T-helper 1 cell treated with Interleukin-12 subunit alpha and Interleukin-12 subunit beta and Interleukin-4 antibody, amounts not matched to agents 30 ng/mL and 1 ng/mL, for 36 hours (primary cell): ENCODE measurements at regions not wholly inside any gene's neighbourhood (a gene's known extent, or its start where the extent isn't known, plus 50 kb on each side); places are given as distances from the start of the nearest gene placed in this dataset.

Source experiments
- intact Hi-C: fragments of 100-400 bp; cut with micrococcal nuclease; formaldehyde crosslinking; loops from one replicate; pipeline ENCODE4 v1.15.1; 2024

DNA sequence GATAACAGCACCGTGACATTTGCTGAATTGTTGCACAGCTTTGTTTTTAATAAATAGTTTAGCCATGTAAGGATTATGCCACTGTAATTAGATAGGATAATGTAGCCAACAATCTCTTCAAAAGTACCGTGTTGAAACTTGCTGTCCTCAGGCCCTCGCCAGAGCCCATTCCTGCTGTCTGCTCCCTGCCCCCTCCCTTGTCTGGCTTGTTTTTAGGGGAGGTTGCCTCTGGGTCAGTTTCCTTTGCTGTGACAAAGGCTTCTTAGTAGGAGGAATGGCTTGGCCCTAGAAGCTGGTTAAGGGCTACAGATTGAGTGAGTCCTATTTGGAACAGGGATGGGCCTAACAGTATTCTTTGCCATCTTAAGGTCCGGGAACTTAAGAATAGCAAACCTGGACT, 107.9 kb downstream of the LMO4 start:
- intact Hi-C loops: no loop called here

DNA sequence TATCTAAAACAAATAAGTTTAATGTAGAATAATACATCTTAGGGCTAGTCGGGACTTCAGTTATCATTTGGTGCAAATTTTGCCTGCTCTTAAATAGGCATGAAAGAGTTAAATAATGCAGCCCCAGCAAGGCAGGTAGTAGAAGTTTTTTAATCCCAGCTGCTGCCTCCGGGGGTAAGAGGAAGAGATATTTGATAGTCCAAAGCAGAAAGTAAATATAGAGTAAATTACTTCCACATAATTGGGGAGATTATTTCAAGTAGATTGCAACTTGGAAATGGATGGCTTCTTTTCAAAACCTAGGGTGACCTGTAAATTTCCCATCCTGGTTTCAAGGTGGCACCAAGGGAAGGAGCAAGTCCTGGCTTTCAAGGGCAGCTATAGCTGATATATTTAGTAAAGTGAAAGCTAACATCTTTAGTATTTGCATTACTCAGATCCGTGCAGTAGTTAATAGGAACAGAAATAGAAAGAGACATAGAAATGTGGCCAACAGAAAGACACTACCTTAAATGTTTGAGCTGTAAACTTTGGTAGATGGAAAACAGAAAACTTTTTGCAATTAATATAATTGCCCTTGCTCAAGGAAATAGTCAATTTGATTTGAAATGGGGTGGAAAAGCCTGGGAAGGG, 109.1 kb downstream of the LMO4 start:
- intact Hi-C loops: no loop called here

DNA sequence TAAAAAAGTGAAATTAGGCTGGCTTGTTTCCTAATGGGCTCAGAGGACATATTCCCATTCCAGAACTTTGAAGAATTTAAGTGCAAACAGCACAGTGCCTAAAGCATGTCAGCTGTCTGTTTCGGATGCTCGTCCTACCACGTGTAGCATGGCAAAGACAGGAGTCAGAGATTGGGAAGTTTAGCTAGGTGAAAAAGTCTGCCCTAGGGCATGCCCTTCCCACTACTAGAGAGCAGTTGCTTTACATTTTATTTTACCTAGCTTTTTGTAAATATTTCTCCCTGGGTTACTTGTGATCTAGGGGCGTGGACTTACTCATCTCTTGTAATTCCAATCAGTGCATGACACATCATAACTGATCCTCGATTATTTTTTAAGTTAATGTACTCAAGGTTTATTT, 111.1 kb downstream of the LMO4 start:
- intact Hi-C loops: no loop called here

DNA sequence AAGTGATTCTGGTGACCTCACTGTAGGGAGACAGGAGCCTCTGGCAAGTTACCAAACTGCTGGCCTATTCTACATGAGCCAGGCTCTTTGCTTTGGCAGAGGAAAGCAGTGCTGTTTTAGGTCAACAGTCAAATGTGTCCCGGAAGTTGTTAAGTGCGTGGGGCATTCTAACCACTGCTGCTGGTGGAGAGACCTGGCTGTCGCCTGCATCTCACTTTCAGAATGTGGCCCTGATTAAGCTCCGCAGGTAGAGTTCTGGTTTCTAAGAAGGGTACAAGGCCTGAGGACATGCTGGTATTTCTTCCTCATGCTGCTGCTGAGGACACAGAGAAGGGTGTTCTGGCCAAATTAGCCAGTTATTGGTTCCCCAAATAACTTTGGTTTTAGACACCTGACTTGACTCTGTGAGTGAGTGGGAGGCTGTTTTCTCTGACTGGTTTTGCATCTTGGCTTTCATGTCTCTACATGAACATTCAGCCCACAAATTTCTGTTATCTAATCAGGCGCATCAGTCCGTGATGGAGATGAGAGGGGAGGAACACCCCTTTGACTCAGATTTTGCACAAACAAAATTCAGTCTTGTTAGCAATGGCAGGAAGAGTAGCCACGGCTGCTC, 120.8 kb downstream of the LMO4 start:
- intact Hi-C loops: no loop called here

DNA sequence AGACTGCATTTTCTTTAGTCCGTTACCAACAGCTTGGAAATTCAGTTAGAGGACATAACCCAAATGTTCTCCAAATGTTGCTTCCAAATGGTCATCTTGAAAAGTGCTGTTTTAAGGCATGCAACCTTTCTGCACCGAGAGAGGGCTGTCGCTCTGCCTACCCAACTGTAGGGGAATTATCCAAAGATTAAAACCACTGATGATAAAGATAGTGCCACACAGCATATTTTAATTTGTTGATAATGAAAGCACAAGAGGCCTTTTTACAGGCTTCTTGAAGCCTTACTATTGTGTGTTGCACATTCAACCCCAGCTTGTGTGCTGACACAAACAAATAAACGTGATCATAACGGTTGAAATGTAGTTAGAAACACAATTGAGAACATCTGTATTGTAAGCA, 121.5 kb downstream of the LMO4 start:
- intact Hi-C loops: no loop called here

DNA sequence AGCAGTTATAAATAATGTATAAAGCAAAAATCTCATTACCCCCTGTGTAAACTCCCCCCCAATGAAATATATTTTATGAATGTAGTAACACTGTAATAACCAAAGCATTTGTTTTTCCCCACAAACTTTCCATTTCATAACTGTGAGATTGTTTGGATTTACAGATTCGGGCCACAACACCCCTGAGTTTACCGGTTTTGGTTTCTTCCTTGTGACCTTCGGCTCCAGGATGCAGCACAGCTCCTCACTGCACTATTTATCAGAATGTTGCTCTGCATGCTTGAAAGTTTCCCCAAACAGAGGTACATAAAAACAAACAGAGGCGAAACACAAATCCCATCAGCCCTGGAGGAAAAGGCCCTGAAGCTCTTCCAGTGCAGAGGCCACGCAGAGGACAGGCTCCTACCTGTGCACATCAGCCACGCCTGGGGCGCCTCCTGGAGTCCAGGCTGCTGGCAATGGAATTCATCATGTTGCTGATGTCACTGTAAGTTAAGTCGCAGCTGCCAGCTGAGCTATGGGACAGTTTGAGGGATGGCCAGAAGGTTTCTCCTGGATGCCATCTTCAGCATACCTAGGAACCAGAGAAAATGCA, 122.0 kb downstream of the LMO4 start:
- intact Hi-C loops: loop anchor here (1.0 kb wide), 1 partner anchor 124 kb away; no protein-coding TSS in a partner anchor

DNA sequence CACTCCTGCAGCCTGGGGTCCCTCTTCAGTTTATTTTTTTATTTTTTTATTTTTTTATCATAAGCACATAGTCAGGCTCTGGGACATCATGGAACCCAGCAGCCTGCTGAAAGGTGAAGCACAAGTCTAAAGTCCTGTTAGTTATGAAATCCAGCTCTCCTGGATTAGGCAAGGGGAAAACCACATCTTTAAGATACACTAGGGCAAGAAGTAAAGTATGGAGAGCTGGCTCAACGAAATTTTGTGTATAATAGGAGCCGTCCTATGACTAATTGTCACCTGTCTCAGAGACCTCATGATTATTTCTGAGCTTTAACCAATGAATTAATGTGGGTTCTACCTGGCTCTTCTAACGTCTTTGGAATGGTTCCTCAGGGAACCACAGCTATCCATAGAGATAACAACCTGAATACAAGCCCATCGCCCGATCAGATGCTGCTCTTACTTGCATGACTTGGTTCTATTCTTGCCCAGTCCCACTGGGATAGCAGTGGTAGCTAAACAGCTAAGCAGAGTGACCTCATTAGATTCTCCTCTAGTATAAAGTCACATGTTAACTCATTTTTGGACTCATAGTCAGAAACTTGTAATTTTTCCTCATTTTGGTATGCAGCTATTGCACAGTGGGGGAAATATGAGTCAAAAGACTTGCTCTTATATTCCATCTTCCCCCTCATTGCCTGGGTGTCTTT, 122.7 kb downstream of the LMO4 start:
- intact Hi-C loops: loop anchor here (1.0 kb wide), 1 partner anchor 125 kb away; no protein-coding TSS in a partner anchor

DNA sequence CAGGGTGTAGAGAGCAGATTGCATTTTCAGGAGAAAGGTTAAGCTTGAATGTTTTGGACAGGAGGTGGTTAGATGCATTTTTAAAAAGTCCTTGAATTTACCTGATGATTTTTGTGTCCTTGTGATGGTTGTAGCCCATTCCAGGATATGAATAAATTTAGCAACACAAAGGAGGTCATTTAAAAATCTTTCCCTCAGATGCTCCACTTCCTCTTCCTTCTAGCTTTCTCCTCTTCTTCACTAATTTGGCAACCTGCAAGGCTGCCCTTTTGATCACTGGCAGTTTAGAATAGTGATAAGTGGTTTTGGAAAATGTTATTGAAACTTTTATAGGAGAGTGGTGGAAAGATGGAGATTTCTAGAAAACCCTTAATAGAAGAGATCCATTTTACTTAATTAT, 124.0 kb downstream of the LMO4 start:
- intact Hi-C loops: no loop called here

DNA sequence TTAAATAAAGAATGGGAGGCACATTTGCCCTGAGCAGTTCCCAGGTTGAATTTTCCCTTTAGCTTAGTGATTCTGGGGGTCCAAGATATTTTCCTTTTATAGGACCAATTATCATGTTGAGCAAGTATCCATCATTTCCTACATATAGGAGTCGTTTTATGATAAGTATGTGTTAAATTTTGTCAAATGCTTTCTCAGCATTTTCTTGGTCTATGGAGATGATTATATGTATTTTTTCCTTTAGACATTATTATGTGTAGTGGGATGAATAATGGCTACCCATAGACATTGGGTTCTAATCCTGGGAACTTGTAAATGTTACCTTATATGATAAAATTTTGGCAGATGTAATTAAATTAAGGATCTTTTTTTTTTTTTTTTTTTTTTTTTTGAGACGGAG, 128.7 kb downstream of the LMO4 start:
- intact Hi-C loops: no loop called here

DNA sequence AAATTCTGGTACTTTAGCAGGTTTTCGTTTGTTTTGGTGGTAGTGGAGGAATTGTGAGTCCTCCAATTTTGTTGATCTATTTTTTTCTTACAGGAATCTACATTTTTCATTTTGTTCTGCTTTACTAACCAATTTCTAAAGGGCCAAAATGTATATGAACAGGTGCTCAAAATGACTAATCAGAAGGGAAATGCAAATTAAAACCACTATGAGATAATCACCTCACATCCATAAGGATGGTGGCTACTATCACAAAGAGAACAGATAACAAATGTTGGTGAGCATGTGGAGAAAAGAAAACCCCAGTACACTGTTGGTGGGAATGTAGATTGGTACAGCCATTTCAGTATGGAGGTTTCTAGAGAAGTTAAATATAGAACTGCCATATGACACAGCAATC, 134.2 kb downstream of the LMO4 start:
- intact Hi-C loops: no loop called here

DNA sequence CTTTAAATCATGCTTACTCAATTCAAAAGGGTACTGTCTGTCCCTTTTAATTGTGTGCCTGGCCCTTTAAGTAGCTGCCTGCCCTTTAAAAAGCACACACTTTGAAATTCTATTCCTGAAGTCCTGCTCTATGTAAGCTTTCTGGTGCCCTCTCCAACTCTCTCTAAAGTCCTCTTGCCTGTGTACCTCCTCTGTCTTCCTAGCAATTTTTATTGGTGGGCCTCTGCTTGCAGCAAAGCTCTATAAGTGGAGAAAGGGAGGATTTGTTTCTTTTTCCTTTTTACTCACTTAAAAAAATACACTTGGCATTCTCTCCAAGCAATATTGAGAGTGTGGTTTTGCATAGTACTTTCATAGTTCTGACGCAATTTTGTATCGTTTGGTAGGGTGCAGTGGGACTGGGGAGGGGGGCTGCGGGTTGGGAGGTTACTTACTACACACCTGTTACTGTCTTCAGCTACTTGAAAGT, 135.4 kb downstream of the LMO4 start:
- intact Hi-C loops: no loop called here

DNA sequence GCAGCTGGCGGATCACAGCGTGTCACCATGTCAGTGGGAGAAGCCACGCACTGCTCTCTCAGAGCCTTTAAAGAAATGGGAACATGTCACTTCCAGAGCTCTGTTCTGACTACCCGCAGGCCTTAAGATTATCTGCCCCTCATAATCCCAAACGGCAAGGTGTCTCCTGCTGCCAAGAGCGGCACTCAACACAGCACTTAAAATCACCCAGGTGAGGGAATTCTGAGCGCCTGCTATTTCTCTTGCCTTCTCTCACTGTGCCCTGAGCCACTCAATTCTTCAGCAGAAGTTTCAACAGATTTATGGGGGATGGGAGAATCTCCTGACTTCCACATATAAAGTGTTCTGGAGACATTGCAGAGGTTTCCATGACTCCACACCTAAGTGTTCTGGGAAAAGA, 137.9 kb downstream of the LMO4 start:
- intact Hi-C loops: no loop called here

DNA sequence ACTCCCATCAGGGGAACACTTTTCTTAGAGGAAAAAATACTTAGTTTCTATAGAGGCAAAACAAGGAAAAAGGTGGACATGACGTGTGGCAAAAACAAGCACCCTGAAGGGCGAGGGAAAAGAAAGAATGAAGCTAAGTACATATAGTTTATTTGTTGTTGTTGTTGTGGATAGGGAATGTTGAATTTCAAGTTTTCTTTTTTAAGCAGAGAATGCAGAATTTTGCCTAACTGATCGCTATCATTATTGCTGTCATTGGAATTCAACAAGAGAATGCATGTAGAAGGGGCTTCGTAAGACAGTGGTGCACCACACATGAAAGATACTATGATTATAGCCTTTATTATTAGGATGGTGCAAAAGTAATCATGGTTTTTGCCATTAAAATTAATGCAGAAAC, 144.0 kb downstream of the LMO4 start:
- intact Hi-C loops: no loop called here

DNA sequence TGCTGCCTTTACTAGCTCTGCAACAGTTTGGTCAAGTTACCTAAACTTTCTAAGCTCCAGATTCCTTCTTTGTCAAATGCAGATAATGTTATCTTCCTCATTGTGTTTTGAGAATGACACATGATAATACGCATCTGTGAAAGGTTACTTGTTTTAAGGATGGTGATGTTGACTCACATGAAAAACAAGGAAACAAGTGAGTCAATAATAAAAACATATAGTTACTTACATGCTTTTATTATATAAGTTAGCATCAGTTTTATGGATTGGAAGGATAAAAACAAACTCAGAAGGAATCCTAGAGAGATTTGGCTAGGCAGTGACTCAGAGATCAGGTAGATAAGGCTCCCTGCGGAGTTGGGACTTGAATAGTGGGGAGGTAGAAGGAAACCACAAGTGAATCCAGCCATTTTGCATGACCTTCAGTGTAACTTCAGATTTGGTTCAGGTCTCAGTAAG, 144.6 kb downstream of the LMO4 start:
- intact Hi-C loops: no loop called here

DNA sequence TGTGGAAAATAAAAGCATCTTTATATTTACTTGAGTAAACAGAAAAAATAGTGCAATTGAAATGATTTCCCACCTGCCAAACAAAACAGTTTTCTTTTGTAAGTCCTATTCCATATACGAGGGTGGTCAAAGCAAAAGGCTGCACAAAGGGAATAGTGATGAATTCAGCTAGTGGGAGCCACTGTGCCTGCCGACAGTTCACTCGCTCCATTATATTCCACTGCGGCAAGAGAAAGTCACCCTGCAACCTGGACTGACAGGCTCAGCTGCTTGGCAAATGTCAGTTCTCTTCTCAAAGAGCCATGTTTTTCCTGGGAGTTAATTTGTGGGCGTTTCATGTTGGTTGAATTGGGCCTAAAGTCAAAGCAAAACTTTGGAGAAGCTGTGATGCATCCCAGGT, 145.4 kb downstream of the LMO4 start:
- intact Hi-C loops: no loop called here

DNA sequence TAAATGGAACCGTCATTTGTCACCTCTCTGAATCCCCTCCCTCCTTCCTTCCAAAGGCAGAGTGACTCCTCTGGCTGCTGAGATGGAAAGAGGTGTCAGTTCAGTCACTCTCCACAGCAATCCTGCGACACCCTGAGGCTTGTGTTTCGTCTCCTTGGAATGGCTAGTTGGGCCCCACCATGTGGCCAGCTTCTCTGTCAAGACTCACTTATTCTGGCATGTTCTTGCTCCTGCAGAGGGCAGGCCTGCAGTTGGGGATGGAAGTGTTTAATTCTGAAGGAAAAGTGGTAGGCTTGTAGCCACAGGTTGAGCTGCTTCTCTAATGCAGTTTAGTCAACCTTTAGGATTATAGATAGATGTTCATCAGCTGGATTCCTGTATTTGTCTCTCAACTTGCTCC, 149.6 kb downstream of the LMO4 start:
- intact Hi-C loops: no loop called here

DNA sequence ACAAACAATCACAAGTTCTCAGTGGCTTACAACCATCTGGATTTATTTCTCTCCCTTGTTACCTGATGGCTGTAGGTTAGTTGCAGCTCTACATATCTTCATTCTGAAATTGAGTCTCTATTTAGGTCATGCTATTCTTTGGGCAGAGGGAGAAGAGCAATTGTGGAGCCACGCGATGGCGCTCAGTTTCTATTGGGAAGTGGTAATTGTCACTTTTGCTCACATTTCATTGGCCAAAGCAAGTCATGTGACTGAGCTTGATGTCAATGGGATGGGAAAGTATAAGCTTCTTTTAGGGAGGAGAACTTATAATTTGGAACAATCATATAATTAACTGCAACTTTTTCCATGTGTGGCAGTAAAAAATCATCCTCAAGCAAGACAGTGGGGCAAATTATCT, 166.5 kb downstream of the LMO4 start:
- intact Hi-C loops: no loop called here

DNA sequence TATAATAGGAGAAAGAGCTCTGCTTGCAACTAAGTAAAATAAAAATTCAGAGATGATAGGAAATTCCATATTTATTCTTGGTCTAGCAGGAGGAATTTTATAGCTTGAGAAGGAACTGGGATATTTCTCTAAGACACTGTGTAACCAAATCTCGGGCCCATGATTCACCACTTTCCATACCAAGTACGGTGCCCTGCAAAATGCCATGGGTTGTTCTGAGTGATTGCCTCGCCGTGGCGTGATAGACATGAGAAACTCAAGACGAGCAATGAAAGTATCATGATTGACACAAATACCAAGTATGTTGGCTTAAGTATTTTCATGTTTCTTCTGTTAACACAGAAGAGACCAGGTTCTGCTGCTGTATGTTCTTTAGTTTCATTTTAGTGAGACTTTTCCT, 167.2 kb downstream of the LMO4 start:
- intact Hi-C loops: no loop called here

DNA sequence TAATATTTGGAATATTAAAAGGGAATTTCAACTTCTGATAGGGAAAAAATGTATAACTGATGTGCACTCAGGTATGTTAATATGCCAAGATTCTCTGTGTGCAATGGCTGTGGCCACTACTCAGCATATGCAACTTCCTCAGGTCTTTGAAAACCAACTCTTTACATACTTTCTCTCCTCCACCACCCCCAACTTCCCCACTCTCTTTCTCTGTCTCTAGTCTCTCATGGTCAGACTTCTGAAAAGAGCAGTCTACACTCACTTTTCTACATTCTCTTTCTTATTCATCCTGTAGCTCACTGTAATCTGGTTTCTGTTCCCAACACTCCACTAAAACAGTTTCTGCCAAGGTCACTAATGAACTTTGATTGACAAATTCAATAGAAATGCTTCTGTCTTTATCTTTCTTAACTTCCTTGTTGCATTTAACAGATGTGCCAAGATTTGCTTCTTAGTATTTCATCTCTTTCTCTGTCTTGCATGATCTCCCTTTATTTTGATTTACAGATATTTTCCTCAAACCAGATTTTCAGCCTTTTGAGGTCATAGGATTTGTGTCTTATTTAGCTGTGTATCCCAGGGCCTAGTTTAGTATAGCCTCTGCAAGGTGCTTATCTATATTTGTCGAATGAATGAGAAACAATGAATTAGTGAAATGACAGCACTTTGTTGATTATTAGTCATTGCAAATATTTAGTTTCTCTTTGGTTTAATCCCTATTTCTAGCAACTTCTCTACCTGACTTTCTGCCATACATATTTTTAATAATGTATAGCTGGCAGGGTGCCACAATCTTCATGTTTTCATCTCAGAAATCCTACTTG, 168.9 kb downstream of the LMO4 start:
- intact Hi-C loops: no loop called here

DNA sequence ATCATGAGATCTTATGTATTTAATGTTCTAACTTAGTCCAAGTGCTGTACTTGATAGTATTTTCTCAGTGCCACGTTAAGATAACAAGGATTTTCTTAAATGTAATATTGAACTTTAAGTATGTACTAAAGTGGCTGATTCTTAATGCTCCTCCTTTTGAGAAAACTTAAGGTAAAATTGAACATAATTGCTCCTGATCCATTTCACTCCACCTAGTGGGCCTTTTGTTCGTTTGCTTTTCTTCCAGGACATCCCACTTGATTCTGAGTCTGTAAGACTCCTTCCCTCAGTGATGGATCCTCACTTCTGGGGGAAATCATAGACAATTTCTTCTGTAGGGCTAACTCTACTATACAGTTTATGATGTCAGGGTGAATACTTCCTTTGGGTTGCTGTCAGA, 173.1 kb downstream of the LMO4 start:
- intact Hi-C loops: loop anchor here (2.0 kb wide), 1 partner anchor 175 kb away; no protein-coding TSS in a partner anchor

DNA sequence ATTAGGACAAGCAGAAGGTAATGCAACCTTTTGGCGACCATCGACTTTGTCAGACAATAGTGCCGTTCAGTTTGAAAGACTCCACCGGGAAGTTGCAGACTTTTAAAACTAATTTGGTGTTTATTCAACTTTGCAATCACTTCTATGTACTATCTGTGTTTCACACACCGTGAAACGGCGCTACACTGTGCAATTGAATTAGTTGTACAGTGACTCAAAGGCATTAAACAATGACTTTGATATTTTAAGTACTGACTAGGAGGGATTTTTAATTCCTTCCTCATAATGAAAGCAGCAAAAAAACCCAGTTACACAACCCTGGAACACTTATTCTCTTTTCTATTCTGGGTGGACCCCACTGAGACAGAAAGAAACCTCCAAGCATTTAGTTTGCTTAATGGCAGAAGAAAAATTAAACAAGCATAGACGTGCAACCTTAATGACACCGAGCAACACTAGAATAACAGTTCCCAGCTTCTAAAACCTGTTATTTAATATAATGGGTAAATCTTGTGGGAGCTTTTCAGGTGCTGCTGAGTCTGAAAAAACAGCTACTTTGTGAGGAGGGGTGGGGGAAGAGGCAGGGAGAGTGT, 176.8 kb downstream of the LMO4 start:
- intact Hi-C loops: no loop called here
